Endodermal cell (in vitro differentiated cells): ENCODE measurements at regions not wholly inside any gene's neighbourhood (a gene's known extent, or its start where the extent isn't known, plus 50 kb on each side); places are given as distances from the start of the nearest gene placed in this dataset.

Experiments used
- DNase-seq: peaks from one replicate; pipeline ENCODE4 v3.0.0-alpha.2; 2017
- H3K27ac ChIP-seq: 2 replicates; pipeline ENCODE4 v1.5.1; 2013; ENCODE audit warnings: mild to moderate bottlenecking, low read depth, low read length, moderate library complexity
- H3K27me3 ChIP-seq: 2 replicates; pipeline ENCODE4 v1.6.1; 2013; ENCODE audit warnings: mild to moderate bottlenecking, low read length, moderate library complexity; ENCODE audit not compliant: insufficient read depth, control insufficient read depth, poor library complexity, severe bottlenecking
- H3K36me3 ChIP-seq: 2 replicates; pipeline ENCODE4 v1.7.0; 2013; ENCODE audit warnings: mild to moderate bottlenecking, low read length, moderate library complexity; ENCODE audit not compliant: control insufficient read depth, insufficient read depth
- H3K4me1 ChIP-seq: one replicate; pipeline ENCODE4 v1.7.0; 2013; ENCODE audit warnings: low read length; ENCODE audit not compliant: control insufficient read depth, insufficient read depth
- H3K4me3 ChIP-seq: 2 replicates; pipeline ENCODE4 v1.5.1; 2013; ENCODE audit warnings: mild to moderate bottlenecking, low read length, moderate library complexity
- H3K9ac ChIP-seq: 2 replicates; pipeline ENCODE4 v1.6.1; 2013; ENCODE audit warnings: mild to moderate bottlenecking, low read length, moderate library complexity; ENCODE audit not compliant: poor library complexity, severe bottlenecking; ENCODE audit errors: extremely low read depth
- H3K9me3 ChIP-seq: 2 replicates; pipeline ENCODE4 v1.6.1; 2013; ENCODE audit warnings: mild to moderate bottlenecking, low read length, moderate library complexity; ENCODE audit not compliant: control insufficient read depth
- H3K27ac Mint-ChIP-seq: 2 replicates; pipeline ENCODE4 v1.8.0; 2020; ENCODE audit warnings: mixed read lengths
- H3K27me3 Mint-ChIP-seq: 2 replicates; pipeline ENCODE4 v1.8.0; 2021; ENCODE audit warnings: mild to moderate bottlenecking, mixed read lengths; ENCODE audit not compliant: insufficient read depth
- H3K36me3 Mint-ChIP-seq: 2 replicates; pipeline ENCODE4 v1.8.0; 2020; ENCODE audit warnings: low read depth, mixed read lengths
- H3K4me1 Mint-ChIP-seq: 2 replicates; pipeline ENCODE4 v1.8.0; 2020; ENCODE audit warnings: mixed read lengths
- H3K4me3 Mint-ChIP-seq: 2 replicates; pipeline ENCODE4 v1.8.0; 2020; ENCODE audit warnings: mild to moderate bottlenecking, moderate library complexity, mixed read lengths
- H3K9me3 Mint-ChIP-seq: 2 replicates; pipeline ENCODE4 v1.8.0; 2020; ENCODE audit warnings: mild to moderate bottlenecking, mixed read lengths
- CTCF ChIP-seq: fragments of 200-600 bp; sonication (generic); conservative IDR thresholded peaks from 2 replicates; pipeline ENCODE4 v1.5.0; 2021; ENCODE audit warnings: antibody characterized with exemption, mild to moderate bottlenecking
- WGBS, 2 experiments: methylation state at CpG; one replicate each; pipeline versions ENCODE4 v1.1.5 to v1.1.7; 2013; ENCODE audit warnings: missing lambda C conversion rate in 2 of 2, mixed read lengths in 1 of 2; ENCODE audit not compliant: insufficient coverage in 1 of 2, insufficient read length in 1 of 2; 5-methylcytosine and 5-hydroxymethylcytosine counted together

DNA sequence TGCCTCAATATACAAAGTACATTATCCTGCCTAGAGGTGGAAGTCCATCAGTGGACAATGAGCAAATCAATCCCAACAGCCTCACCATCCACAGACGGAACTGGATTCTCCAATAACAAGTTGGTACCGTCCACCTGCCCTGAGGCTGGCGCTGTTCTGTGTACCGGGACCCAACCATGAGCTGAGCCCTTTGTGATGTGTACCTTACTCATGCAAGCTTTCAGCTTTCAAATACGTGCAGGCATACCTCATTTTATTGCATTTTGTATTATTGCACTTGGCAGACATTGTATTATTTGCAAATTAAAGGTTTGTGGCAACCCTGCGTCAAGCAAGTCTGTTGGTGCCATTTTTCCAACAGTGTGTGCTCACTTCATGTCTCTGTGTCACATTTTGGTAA lies 476.0 kb upstream of the MKI67 start:
- H3K9me3 ChIP-seq, result peaks cover 4% of the 10 kb centered on the region
- no peaks in the 10 kb centered on the region for H3K4me1 ChIP-seq
- H3K9me3 Mint-ChIP-seq, result peaks cover 2% of the 10 kb centered on the region
- no peak overlapping the region for H3K27ac Mint-ChIP-seq
- 92 to 95% methylated on average over 5 to 6 of the region's 6 CpGs for WGBS, 2 experiments
- no peak for TF ChIP-seq CTCF
- no peaks in the 10 kb centered on the region for H3K4me1 Mint-ChIP-seq
- no peaks in the 10 kb centered on the region for H3K36me3 ChIP-seq
- H3K36me3 Mint-ChIP-seq, result no peaks in the 10 kb centered on the region
- H3K27me3 Mint-ChIP-seq, result no peaks in the 10 kb centered on the region
- no peak overlapping the region for H3K4me3 ChIP-seq
- H3K27me3 ChIP-seq, result no peaks in the 10 kb centered on the region
- no peak for DNase-seq
- no peak overlapping the region for H3K4me3 Mint-ChIP-seq
- no peak overlapping the region for H3K27ac ChIP-seq
- no peak overlapping the region for H3K9ac ChIP-seq

GRCh38 chr10:128604025-128604424 lies 477.8 kb upstream of the MKI67 start:
- DNase-seq, result no peak
- no peaks in the 10 kb centered on the region for H3K36me3 ChIP-seq
- Mint-ChIP-seq H3K4me1 (no peaks in the 10 kb centered on the region), H3K27ac (no peak overlapping the region), H3K4me3 (no peak overlapping the region), H3K27me3 (no peaks in the 10 kb centered on the region), H3K36me3 (no peaks in the 10 kb centered on the region), H3K9me3 (peaks cover 2% of the 10 kb centered on the region)
- peaks cover 3% of the 10 kb centered on the region for H3K4me1 ChIP-seq
- WGBS, 2 experiments, result 89 to 97% methylated on average over 6 to 13 of the region's 13 CpGs
- H3K4me3 ChIP-seq, result no peak overlapping the region
- H3K27ac ChIP-seq, result no peak overlapping the region
- H3K9ac ChIP-seq, result no peak overlapping the region
- TF ChIP-seq CTCF, result no peak
- peaks cover 4% of the 10 kb centered on the region for H3K9me3 ChIP-seq
- no peaks in the 10 kb centered on the region for H3K27me3 ChIP-seq

GRCh38 chr10:128605180-128605579 lies 479.0 kb upstream of the MKI67 start:
- H3K4me3 Mint-ChIP-seq, result no peak overlapping the region
- no peak overlapping the region for H3K27ac Mint-ChIP-seq
- Histone ChIP-seq H3K9ac (no peak overlapping the region), H3K27ac (no peak overlapping the region), H3K36me3 (no peaks in the 10 kb centered on the region), H3K4me3 (no peak overlapping the region), H3K27me3 (no peaks in the 10 kb centered on the region), H3K9me3 (peaks cover 4% of the 10 kb centered on the region), H3K4me1 (peaks cover 3% of the 10 kb centered on the region)
- H3K27me3 Mint-ChIP-seq, result no peaks in the 10 kb centered on the region
- 100% methylated on average over 1 of the region's 1 CpG; no CpG with 5 or more reads in 1 of the 2 experiments for WGBS, 2 experiments
- TF ChIP-seq CTCF, result no peak
- H3K4me1 Mint-ChIP-seq, result no peaks in the 10 kb centered on the region
- peaks cover 2% of the 10 kb centered on the region for H3K9me3 Mint-ChIP-seq
- DNase-seq, result no peak
- H3K36me3 Mint-ChIP-seq, result no peaks in the 10 kb centered on the region
